OCI-LY1 (cell line): ENCODE measurements at regions not wholly inside any gene's neighbourhood (a gene's known extent, or its start where the extent isn't known, plus 50 kb on each side); places are given as distances from the start of the nearest gene placed in this dataset.

ENCODE experiments used
- H2AFZ ChIP-seq: fragments of 200-600 bp; sonication (generic), shearing (Covaris generic); 2 replicates; pipeline ENCODE4 v1.6.0; 2014; ENCODE audit warnings: antibody characterized with exemption, mild to moderate bottlenecking, low read length
- H3F3A ChIP-seq: fragments of 200-600 bp; sonication (generic), shearing (Covaris generic); 2 replicates; pipeline ENCODE4 v1.6.0; 2014; ENCODE audit warnings: mild to moderate bottlenecking, antibody characterized with exemption, low read length, moderate library complexity; ENCODE audit not compliant: insufficient read depth
- H3K27ac ChIP-seq: fragments of 200-600 bp; sonication (generic); 2 replicates; pipeline ENCODE4 v1.5.1; 2014; ENCODE audit warnings: low read length, mixed run types, mild to moderate bottlenecking, low read depth; ENCODE audit not compliant: poor library complexity, severe bottlenecking
- H3K27me3 ChIP-seq: fragments of 200-600 bp; sonication (generic); 2 replicates; pipeline ENCODE4 v1.6.0; 2014; ENCODE audit warnings: antibody characterized with exemption, mild to moderate bottlenecking, low read length, moderate library complexity; ENCODE audit not compliant: insufficient read depth
- H3K36me3 ChIP-seq: fragments of 200-600 bp; sonication (generic); 2 replicates; pipeline ENCODE4 v1.6.1; 2014; ENCODE audit warnings: mild to moderate bottlenecking, antibody characterized with exemption, low read length, moderate library complexity, mixed read lengths; ENCODE audit not compliant: insufficient read depth
- H3K4me1 ChIP-seq: fragments of 200-600 bp; sonication (generic); 2 replicates; pipeline ENCODE4 v1.5.1; 2014; ENCODE audit warnings: mild to moderate bottlenecking, low read length, moderate library complexity; ENCODE audit not compliant: insufficient read depth, severe bottlenecking
- H3K4me2 ChIP-seq: fragments of 200-600 bp; sonication (generic), shearing (Covaris generic); 2 replicates; pipeline ENCODE4 v1.6.1; 2014; ENCODE audit warnings: low read length
- H3K4me3 ChIP-seq: fragments of 200-600 bp; sonication (generic); 2 replicates; pipeline ENCODE4 v1.5.1; 2014; ENCODE audit warnings: low read length, low read depth, mild to moderate bottlenecking, mixed read lengths; ENCODE audit not compliant: poor library complexity, severe bottlenecking
- H3K79me2 ChIP-seq: fragments of 200-600 bp; shearing (Covaris generic); 2 replicates; pipeline ENCODE4 v1.6.1; 2016; ENCODE audit warnings: mixed run types, low read length, mixed read lengths; ENCODE audit not compliant: insufficient read depth
- H3K9ac ChIP-seq: fragments of 200-600 bp; sonication (generic), shearing (Covaris generic); 2 replicates; pipeline ENCODE4 v1.6.1; 2014; ENCODE audit warnings: mild to moderate bottlenecking, low read length, mixed read lengths
- H3K9me2 ChIP-seq: fragments of 200-600 bp; sonication (generic), shearing (Covaris generic); 2 replicates; pipeline ENCODE4 v1.6.1; 2014; ENCODE audit warnings: low read depth, mild to moderate bottlenecking, low read length, mixed read lengths
- H3K9me3 ChIP-seq: fragments of 200-600 bp; shearing (Covaris generic); 2 replicates; pipeline ENCODE4 v1.6.1; 2014; ENCODE audit warnings: low read length, mixed read lengths
- H4K20me1 ChIP-seq: fragments of 200-600 bp; sonication (generic), shearing (Covaris generic); 2 replicates; pipeline ENCODE4 v1.6.0; 2016; ENCODE audit warnings: mild to moderate bottlenecking, low read length; ENCODE audit not compliant: insufficient read depth
- CTCF ChIP-seq: fragments of 200-600 bp; sonication (generic), shearing (Covaris generic); IDR thresholded peaks from 2 replicates; pipeline ENCODE4 v1.5.1; 2017; ENCODE audit warnings: mild to moderate bottlenecking, antibody characterized with exemption, low read length, moderate library complexity, mixed read lengths
- EZH2 ChIP-seq: fragments of 200-600 bp; sonication (generic), shearing (Covaris generic); IDR thresholded peaks from 2 replicates; pipeline ENCODE4 v1.8.0; 2017; ENCODE audit warnings: borderline replicate concordance, mixed run types, mild to moderate bottlenecking, antibody characterized with exemption, low read length, moderate library complexity, mixed read lengths

GRCh38 chr6:169157197-169158148, 96.2 kb downstream of the THBS2 start:
- no peak overlapping the region for H2AFZ ChIP-seq
- H3K4me1 ChIP-seq = no peaks in the 10 kb centered on the region
- no peaks in the 10 kb centered on the region; the same call in 1 of the 2 replicates for H3K27me3 ChIP-seq
- TF ChIP-seq CTCF (no peak), EZH2 (no peak)
- H3K9me2 ChIP-seq = no peaks in the 10 kb centered on the region
- no peak overlapping the region for H3K27ac ChIP-seq
- no peaks in the 10 kb centered on the region for H4K20me1 ChIP-seq
- H3K4me2 ChIP-seq = no peak overlapping the region
- H3K4me3 ChIP-seq = no peak overlapping the region
- no peak overlapping the region for H3K9ac ChIP-seq
- no peaks in the 10 kb centered on the region for H3F3A ChIP-seq
- no peaks in the 10 kb centered on the region for H3K36me3 ChIP-seq
- H3K9me3 ChIP-seq = no peaks in the 10 kb centered on the region
- no peaks in the 10 kb centered on the region for H3K79me2 ChIP-seq

- no peaks in the 10 kb centered on the region for H3K9me3 ChIP-seq
- H3K79me2 ChIP-seq = no peaks in the 10 kb centered on the region
Measured at GRCh38 chr6:169156793-169157147, 96.9 kb downstream of the THBS2 start.

DNA sequence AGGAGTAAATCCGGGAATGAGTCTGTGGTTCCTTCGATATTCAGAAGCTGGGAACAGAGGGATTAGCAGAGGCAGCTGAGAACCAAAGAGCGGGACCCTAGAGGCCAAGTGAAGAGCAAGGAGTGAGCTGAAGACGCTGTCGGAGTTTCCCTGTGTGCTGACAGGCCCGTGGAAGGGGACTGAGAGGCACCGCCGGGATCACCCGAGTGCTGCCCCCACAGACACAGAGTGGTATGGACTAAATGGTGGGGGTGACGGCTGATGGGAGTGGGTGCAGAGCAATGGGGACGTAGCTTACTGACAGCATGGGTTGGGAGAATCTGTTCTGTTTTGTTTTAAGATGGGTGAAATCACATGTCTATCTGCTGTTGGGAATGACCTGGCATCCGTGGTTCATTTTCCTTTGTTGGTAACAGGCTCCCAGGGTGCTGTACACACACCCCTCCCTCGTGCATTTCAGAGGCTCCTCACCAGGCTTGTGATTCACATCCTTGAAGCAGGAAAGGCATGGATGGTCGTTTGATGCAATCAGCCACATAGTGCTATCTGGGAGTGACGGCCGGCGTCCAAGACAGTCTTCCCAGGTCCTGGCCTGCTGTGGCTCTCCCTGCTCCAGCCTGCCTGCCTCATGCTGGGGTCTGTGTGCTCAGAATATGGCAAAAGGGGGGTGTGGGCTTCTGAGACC, 97.4 kb downstream of the THBS2 start:
- no peaks in the 10 kb centered on the region for H4K20me1 ChIP-seq
- H3K27ac ChIP-seq = no peak overlapping the region
- no peak overlapping the region for H3K9ac ChIP-seq
- no peak overlapping the region for H2AFZ ChIP-seq
- no peaks in the 10 kb centered on the region; the same call in 1 of the 2 replicates for H3K27me3 ChIP-seq
- no peak overlapping the region for H3K4me2 ChIP-seq
- H3K79me2 ChIP-seq = no peaks in the 10 kb centered on the region
- no peaks in the 10 kb centered on the region for H3K9me3 ChIP-seq
- H3F3A ChIP-seq = no peaks in the 10 kb centered on the region
- no peak overlapping the region for H3K4me3 ChIP-seq
- H3K36me3 ChIP-seq = no peaks in the 10 kb centered on the region
- H3K4me1 ChIP-seq = no peaks in the 10 kb centered on the region
- no peaks in the 10 kb centered on the region for H3K9me2 ChIP-seq
- no peak for TF ChIP-seq CTCF
- no peak for TF ChIP-seq EZH2

More at GRCh38 chr6:169156793-169157147, 96.9 kb downstream of the THBS2 start:
- Histone ChIP-seq H3K27ac (no peak overlapping the region), H3K4me3 (no peak overlapping the region), H3K27me3 (no peaks in the 10 kb centered on the region; the same call in 1 of the 2 replicates), H4K20me1 (no peaks in the 10 kb centered on the region), H3K4me1 (no peaks in the 10 kb centered on the region), H2AFZ (no peak overlapping the region), H3K9me2 (no peaks in the 10 kb centered on the region), H3K9ac (no peak overlapping the region), H3K4me2 (no peak overlapping the region), H3F3A (no peaks in the 10 kb centered on the region), H3K36me3 (no peaks in the 10 kb centered on the region)
- no peak for TF ChIP-seq EZH2
- TF ChIP-seq CTCF = no peak
